WI38 (cell line): ENCODE measurements at regions not wholly inside any gene's neighbourhood (a gene's known extent, or its start where the extent isn't known, plus 50 kb on each side); places are given as distances from the start of the nearest gene placed in this dataset.

Experiments
- H3K4me3 ChIP-seq: 2 replicates; pipeline ENCODE4 v1.5.1; 2011; ENCODE audit warnings: low read depth, mild to moderate bottlenecking, control low read depth, low read length
- TF ChIP-seq, protein P1 (sequence below): IDR thresholded peaks from 2 replicates; pipeline ENCODE4 v1.5.1; 2012; ENCODE audit warnings: low read depth, mild to moderate bottlenecking, control low read depth, low read length

- no peak overlapping the region for H3K4me3 ChIP-seq
- TF ChIP-seq, protein P1, sequence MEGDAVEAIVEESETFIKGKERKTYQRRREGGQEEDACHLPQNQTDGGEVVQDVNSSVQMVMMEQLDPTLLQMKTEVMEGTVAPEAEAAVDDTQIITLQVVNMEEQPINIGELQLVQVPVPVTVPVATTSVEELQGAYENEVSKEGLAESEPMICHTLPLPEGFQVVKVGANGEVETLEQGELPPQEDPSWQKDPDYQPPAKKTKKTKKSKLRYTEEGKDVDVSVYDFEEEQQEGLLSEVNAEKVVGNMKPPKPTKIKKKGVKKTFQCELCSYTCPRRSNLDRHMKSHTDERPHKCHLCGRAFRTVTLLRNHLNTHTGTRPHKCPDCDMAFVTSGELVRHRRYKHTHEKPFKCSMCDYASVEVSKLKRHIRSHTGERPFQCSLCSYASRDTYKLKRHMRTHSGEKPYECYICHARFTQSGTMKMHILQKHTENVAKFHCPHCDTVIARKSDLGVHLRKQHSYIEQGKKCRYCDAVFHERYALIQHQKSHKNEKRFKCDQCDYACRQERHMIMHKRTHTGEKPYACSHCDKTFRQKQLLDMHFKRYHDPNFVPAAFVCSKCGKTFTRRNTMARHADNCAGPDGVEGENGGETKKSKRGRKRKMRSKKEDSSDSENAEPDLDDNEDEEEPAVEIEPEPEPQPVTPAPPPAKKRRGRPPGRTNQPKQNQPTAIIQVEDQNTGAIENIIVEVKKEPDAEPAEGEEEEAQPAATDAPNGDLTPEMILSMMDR, result no peak
Observed at GRCh38 chr18:25647404-25647803, 295.4 kb upstream of the ZNF521 start.

GRCh38 chr18:25646971-25647370, 295.0 kb upstream of the ZNF521 start:
- TF ChIP-seq, protein P1, result no peak
- no peak overlapping the region for H3K4me3 ChIP-seq

DNA sequence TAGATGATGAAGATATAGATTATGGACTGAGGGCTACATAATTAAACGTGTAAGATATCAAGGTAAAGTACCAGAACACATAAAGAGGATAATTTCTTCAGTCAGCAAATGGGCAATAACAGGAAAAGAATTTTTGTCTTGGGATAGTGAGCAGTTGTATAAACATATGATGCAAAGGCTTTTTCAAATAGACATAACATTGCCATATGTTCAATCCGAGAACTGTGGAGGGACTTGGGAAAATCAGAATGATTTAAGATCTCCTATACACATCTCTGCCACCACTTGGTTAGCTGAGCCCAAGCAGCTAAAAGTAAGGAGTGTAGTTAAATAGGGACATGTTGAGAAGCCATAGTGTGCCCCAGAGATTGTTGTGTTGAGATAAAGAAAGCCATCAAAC, 287.6 kb upstream of the ZNF521 start:
- TF ChIP-seq, protein P1, result no peak
- no peak overlapping the region for H3K4me3 ChIP-seq

DNA sequence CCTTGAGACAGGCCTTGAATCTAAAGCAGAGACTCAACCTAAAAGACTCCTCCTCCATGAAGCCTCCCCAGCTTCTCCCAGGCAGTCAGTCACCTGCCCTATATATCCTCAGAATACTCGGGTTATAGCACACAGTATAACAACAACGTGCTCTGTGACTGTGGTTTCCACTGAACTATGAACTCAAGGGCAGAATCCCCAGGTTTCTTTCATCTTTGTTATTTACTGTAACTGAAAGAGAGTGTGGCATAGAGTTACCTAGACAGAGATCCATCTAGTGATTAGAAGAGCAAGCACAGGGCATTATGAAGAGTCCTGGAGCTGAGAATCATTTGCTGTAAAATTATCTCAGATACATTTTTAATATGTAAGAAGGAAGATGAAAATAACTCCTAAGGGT, 281.6 kb upstream of the ZNF521 start:
- no peak overlapping the region for H3K4me3 ChIP-seq
- TF ChIP-seq, protein P1, result no peak

DNA sequence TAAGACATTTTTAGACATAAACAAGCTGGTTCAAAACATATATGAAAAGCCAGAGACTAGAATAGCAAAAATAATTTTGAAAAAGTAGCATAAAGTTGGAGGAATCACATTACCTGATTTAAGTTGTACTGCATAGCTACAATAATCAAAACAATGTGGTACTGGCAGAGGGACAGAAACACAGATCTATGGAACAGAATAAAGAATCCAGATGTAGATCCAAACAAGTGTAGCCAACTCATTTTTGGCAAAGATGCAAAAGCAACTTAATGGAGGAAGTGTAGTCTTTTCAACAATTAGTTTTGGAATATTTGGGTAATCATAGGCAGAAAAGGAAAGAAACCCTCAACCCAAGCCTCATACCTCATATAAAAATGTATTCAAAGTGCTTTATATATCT, 278.7 kb upstream of the ZNF521 start:
- TF ChIP-seq, protein P1, result no peak
- H3K4me3 ChIP-seq, result no peak overlapping the region

- TF ChIP-seq, protein P1, result no peak
- no peak overlapping the region for H3K4me3 ChIP-seq
Observed at GRCh38 chr18:25621682-25622081, 269.7 kb upstream of the ZNF521 start.

- no peak overlapping the region for H3K4me3 ChIP-seq
Observed at GRCh38 chr18:25621144-25621543, 269.2 kb upstream of the ZNF521 start.

More at GRCh38 chr18:25621144-25621543, 269.2 kb upstream of the ZNF521 start:
- TF ChIP-seq, protein P1, result no peak
